Heart left ventricle (tissue), 13 donors: ENCODE measurements at regions not wholly inside any gene's neighbourhood (a gene's known extent, or its start where the extent isn't known, plus 50 kb on each side); places are given as distances from the start of the nearest gene placed in this dataset.

Experiments
- CTCF ChIP-seq, 12 donors: fragments of 200-600 bp; sonication (generic) in 4 of 12; IDR thresholded peaks; one replicate each; pipeline versions ENCODE4 v1.5.0 to v1.8.0; 2018 to 2022; ENCODE audit warnings: antibody characterized with exemption in 12 of 12, mild to moderate bottlenecking in 5 of 12
- POLR2A ChIP-seq, 2 donors: fragments of 450-650 bp; IDR thresholded peaks; one replicate each; pipeline ENCODE4 v1.6.1; 2017; ENCODE audit warnings: antibody characterized with exemption in 2 of 2, mild to moderate bottlenecking in 2 of 2, moderate library complexity in 2 of 2
- donor health status: ischemic (EF 13 %, LVEDD 7.1; RV severe dilation, severe dysfunction).
- donor health status: DM: no; HTN: yes; CAD: no.
- donor health status: DM: no; HTN: no; CAD: no.
- donor health status: ischemic (EF 25% LVEDD 6.9; RV normal size, moderate dysfunction).
- donor health status: ischemic (EF 25% LVEDD 5.7; RV mildly dilated, moderate dysfunction).
- donor health status: ischemic (EF 35%, LVEDD 5.7; RV mildly dilated, moderate dysfunction).
- donor health status: nonischemic (EF 11% LVEDD 7.7; RV severe dilation, severe dysfunction).
- donor health status: DM: yes; HTN: yes; CAD: no.
- donor health status: PGD.
- donor health status: ischemic (EF 29% LVEDD 5.4; RV normal size, mild dysfunction).
- donor health status: nonischemic (EF 23%, LVEDD 6.1; RV moderate dilation, normal function).

- TF ChIP-seq CTCF (IDR thresholded peaks at IDR 0.05) (no peak), POLR2A (IDR thresholded peaks at IDR 0.05) (no peak)
These were observed 1114.2 kb downstream of the NSUN3 start for GRCh38 chr3:95177096-95177495.
